Spleen (tissue), 11 donors: ENCODE measurements at regions not wholly inside any gene's neighbourhood (a gene's known extent, or its start where the extent isn't known, plus 50 kb on each side); places are given as distances from the start of the nearest gene placed in this dataset.

Experiments used
- DNase-seq: peaks from one replicate; pipeline ENCODE4 v3.0.0-alpha.2; 2020
- H3K27ac ChIP-seq, 8 donors: fragments of 200-600 bp; sonication (generic) in 7 of 8; 1 replicate in 4 of 8; 2 replicates in 4 of 8; pipeline versions ENCODE4 v1.5.0 to v1.8.0; 2016 to 2021; ENCODE audit warnings: inconsistent platforms in 4 of 8, mild to moderate bottlenecking in 4 of 8, moderate library complexity in 1 of 8
- H3K27me3 ChIP-seq, 7 donors: fragments of 200-600 bp; sonication (generic) in 6 of 7; replicated peaks in 1 of 7; 1 replicate in 4 of 7; 2 replicates in 3 of 7; pipeline versions ENCODE4 v1.5.0 to v1.8.0; 2016 to 2021; ENCODE audit warnings: inconsistent platforms in 3 of 7, mild to moderate bottlenecking in 1 of 7
- H3K36me3 ChIP-seq, 6 donors: fragments of 200-600 bp; sonication (generic) in 5 of 6; 1 replicate in 4 of 6; 2 replicates in 2 of 6; pipeline versions ENCODE4 v1.5.0 to v1.8.0; 2016 to 2021; ENCODE audit warnings: inconsistent platforms in 2 of 6
- H3K4me1 ChIP-seq, 6 donors: fragments of 200-600 bp; sonication (generic) in 5 of 6; 1 replicate in 3 of 6; 2 replicates in 3 of 6; pipeline versions ENCODE4 v1.5.0 to v1.8.0; 2016 to 2021; ENCODE audit warnings: inconsistent platforms in 3 of 6
- H3K4me3 ChIP-seq, 8 donors: fragments of 200-600 bp; sonication (generic) in 7 of 8; 1 replicate in 4 of 8; 2 replicates in 4 of 8; pipeline versions ENCODE4 v1.5.0 to v1.8.0; 2016 to 2021; ENCODE audit warnings: inconsistent platforms in 4 of 8, mild to moderate bottlenecking in 4 of 8, moderate library complexity in 2 of 8
- H3K9me3 ChIP-seq, 8 donors: fragments of 200-600 bp; sonication (generic) in 7 of 8; 1 replicate in 4 of 8; 2 replicates in 4 of 8; pipeline versions ENCODE4 v1.5.0 to v1.8.0; 2016 to 2021; ENCODE audit warnings: inconsistent platforms in 4 of 8
- POLR2A ChIP-seq, 3 donors: fragments of 450-650 bp; IDR thresholded peaks; one replicate each; pipeline ENCODE4 v1.5.1; 2017; ENCODE audit warnings: antibody characterized with exemption in 3 of 3, mild to moderate bottlenecking in 1 of 3
- POLR2AphosphoS5 ChIP-seq, 3 donors: sonication (generic); formaldehyde crosslinking; IDR thresholded peaks; one replicate each; pipeline ENCODE4 v1.5.1; 2017; ENCODE audit warnings: antibody characterized with exemption in 3 of 3
- WGBS, 5 donors: extraction: QIAGEN DNeasy Blood & Tissue Kit in 3 of 5; methylation state at CpG; one replicate each; pipeline versions ENCODE4 v1.1.5 to v1.1.7; 2013 to 2018; 5-methylcytosine and 5-hydroxymethylcytosine counted together
- intact Hi-C: fragments of 100-400 bp; cut with DNase I; formaldehyde crosslinking; loops from one replicate; pipeline ENCODE4 v1.15.0; 2023; ENCODE audit warnings: low total_unique reads
- TF ChIP-seq, protein P1 (sequence below), 11 experiments: fragments of 200-600 bp in 7 of 11; fragments of 450-650 bp in 4 of 11; sonication (generic) in 4 of 11; IDR thresholded peaks in 8 of 11; conservative IDR thresholded peaks in 3 of 11; 1 replicate in 7 of 11; 2 replicates in 4 of 11; pipeline versions ENCODE4 v1.4.0 to v1.8.0; 2016 to 2021; ENCODE audit warnings: antibody characterized with exemption in 11 of 11, inconsistent platforms in 4 of 11, mild to moderate bottlenecking in 1 of 11
- donor health status: healthy with polysubstance abuse.
- donor health status: DM: no; HTN: no; CAD: no; lungs with moderate emphysema.
- donor health status: DM: no; HTN: no; CAD: no.
- donor health status: Bipolar disorder and iron deficiency.
- donor health status: healthy.
- donor health status: DM: no; HTN: no; CAD: no.
- donor health status: DM: yes; HTN: yes; CAD: no.

DNA sequence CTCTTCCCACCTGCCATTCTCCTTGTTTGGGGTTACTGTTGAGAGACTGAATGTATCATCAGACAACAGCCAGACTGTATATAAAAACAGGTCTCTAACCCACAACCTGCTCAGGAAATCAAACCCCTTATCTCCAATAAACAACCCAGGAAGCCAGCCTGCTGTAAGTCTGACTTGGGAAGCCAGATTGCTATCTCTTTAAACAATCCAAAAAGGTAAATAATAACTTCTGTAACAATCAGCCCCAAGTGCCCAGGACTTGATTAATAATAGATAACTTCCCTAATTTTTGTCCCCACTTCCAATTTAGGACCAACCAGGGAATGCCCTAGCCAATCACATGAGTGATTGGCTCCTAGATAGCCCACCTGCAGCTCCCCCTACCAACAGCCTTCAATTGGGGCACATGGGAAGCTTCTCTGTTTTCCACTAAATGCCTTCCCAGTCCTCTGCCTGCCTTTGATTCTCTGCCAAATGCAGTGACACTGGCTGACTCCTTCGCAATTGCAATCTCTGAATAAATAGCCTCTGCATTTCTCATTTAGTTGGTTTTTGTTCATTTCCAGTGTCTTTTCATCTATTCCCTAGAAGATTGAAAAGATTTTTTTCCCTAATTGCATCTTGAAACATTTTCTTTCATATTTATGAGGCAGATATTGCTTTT, 117.1 kb upstream of the TAB2 start:
- TF ChIP-seq POLR2A (IDR thresholded peaks at IDR 0.05): no peak
- TF ChIP-seq, protein P1, sequence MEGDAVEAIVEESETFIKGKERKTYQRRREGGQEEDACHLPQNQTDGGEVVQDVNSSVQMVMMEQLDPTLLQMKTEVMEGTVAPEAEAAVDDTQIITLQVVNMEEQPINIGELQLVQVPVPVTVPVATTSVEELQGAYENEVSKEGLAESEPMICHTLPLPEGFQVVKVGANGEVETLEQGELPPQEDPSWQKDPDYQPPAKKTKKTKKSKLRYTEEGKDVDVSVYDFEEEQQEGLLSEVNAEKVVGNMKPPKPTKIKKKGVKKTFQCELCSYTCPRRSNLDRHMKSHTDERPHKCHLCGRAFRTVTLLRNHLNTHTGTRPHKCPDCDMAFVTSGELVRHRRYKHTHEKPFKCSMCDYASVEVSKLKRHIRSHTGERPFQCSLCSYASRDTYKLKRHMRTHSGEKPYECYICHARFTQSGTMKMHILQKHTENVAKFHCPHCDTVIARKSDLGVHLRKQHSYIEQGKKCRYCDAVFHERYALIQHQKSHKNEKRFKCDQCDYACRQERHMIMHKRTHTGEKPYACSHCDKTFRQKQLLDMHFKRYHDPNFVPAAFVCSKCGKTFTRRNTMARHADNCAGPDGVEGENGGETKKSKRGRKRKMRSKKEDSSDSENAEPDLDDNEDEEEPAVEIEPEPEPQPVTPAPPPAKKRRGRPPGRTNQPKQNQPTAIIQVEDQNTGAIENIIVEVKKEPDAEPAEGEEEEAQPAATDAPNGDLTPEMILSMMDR (IDR thresholded peaks at IDR 0.05 in 8 of 11, conservative IDR thresholded peaks at IDR 0.05 in 3 of 11): no peak
- no peak for TF ChIP-seq POLR2AphosphoS5 (IDR thresholded peaks at IDR 0.05)
- no peaks in the 10 kb centered on the region for H3K4me1 ChIP-seq
- DNase-seq: no peak
- no peaks in the 10 kb centered on the region for H3K36me3 ChIP-seq
- no peak overlapping the region for H3K4me3 ChIP-seq
- WGBS, 5 donors: 81 to 90% (median 85%) methylated on average over 1 of the region's 1 CpG
- intact Hi-C loops: no loop called here
- no peak overlapping the region for H3K27ac ChIP-seq
- H3K27me3 ChIP-seq: no peaks in the 10 kb centered on the region
- H3K9me3 ChIP-seq: peaks cover 0 to 33% (median 22%) of the 10 kb centered on the region in 8 donors

DNA sequence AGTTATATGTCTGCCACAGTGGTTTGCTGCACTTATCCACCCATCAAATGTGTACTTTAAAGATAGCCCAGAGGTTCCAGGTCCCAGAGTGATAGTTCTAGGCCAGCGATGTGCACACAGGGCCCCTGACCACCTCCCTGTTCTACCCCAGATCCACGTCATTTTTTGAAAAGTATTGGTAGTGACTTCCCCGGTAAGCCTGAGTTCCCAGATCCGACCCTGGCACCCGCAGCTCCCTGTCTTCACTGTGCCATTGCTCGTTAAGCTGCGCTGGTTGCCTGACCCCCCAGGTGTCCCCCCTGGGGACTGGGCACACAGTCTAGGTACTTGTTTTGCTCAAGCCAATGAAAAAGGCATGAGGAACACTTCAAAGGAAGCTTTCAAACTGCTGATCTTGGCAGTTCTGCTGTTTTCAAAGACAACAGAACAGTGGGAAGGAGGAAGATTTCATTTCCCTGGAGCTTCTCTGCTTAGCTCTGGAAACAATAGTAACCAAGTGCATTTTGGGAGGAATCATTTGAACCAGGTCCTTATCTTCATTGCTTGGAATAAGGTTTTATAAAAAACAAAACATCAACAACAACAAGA, 116.3 kb upstream of the TAB2 start:
- intact Hi-C loops: no loop called here
- WGBS, 5 donors: 95 to 99% (median 96%) methylated on average over 7 of the region's 7 CpGs
- Histone ChIP-seq H3K4me3 (no peak overlapping the region), H3K27me3 (no peaks in the 10 kb centered on the region), H3K36me3 (no peaks in the 10 kb centered on the region), H3K27ac (no peak overlapping the region), H3K9me3 (peaks cover 0 to 33% (median 22%) of the 10 kb centered on the region in 8 donors), H3K4me1 (no peaks in the 10 kb centered on the region)
- DNase-seq: no peak
- TF ChIP-seq POLR2A (IDR thresholded peaks at IDR 0.05): no peak
- TF ChIP-seq, protein P1 (IDR thresholded peaks at IDR 0.05 in 8 of 11, conservative IDR thresholded peaks at IDR 0.05 in 3 of 11): no peak
- TF ChIP-seq POLR2AphosphoS5 (IDR thresholded peaks at IDR 0.05): no peak

- Histone ChIP-seq H3K4me3 (no peak overlapping the region), H3K27me3 (no peaks in the 10 kb centered on the region), H3K4me1 (no peaks in the 10 kb centered on the region), H3K36me3 (no peaks in the 10 kb centered on the region), H3K9me3 (peaks cover 0 to 33% (median 19%) of the 10 kb centered on the region in 8 donors), H3K27ac (no peak overlapping the region)
- 89 to 91% (median 89%) methylated on average over 4 of the region's 4 CpGs for WGBS, 5 donors
- no peak for DNase-seq
- intact Hi-C loops: no loop called here
- TF ChIP-seq POLR2A (IDR thresholded peaks at IDR 0.05): no peak
- TF ChIP-seq, protein P1 (IDR thresholded peaks at IDR 0.05 in 8 of 11, conservative IDR thresholded peaks at IDR 0.05 in 3 of 11): no peak
- no peak for TF ChIP-seq POLR2AphosphoS5 (IDR thresholded peaks at IDR 0.05)
These were observed 115.4 kb upstream of the TAB2 start for GRCh38 chr6:149202100-149202499.

DNA sequence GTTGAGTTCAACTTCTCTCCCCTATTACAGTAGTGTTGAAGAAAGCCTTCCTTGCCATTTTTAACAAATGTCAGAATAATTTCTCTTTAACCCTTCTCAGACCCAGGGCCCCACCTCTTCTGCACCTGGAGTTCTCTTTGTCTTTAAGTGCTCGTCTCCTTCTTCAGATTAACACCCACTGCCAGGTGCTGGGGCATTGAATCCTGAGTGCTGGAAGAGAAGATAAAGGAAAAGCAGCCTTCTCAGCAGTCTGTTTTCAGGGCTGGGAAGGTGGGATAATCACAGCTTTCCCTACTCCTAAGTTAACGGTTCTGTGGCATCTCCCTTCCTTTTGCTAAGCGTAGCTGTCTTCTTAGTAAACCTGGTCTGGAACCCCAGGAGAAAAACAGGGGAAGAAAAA, 114.6 kb upstream of the TAB2 start:
- DNase-seq: no peak
- no peaks in the 10 kb centered on the region for H3K36me3 ChIP-seq
- no peak overlapping the region for H3K4me3 ChIP-seq
- peaks cover 0 to 25% (median 15%) of the 10 kb centered on the region in 8 donors for H3K9me3 ChIP-seq
- no peaks in the 10 kb centered on the region for H3K4me1 ChIP-seq
- 93 to 98% (median 94%) methylated on average over 3 of the region's 3 CpGs for WGBS, 5 donors
- H3K27me3 ChIP-seq: no peaks in the 10 kb centered on the region
- intact Hi-C loops: no loop called here
- H3K27ac ChIP-seq: no peak overlapping the region
- TF ChIP-seq POLR2AphosphoS5 (IDR thresholded peaks at IDR 0.05) (no peak), POLR2A (IDR thresholded peaks at IDR 0.05) (no peak)
- TF ChIP-seq, protein P1 (IDR thresholded peaks at IDR 0.05 in 8 of 11, conservative IDR thresholded peaks at IDR 0.05 in 3 of 11): no peak
